Esophagus (tissue), 2 donors: ENCODE measurements at regions not wholly inside any gene's neighbourhood (a gene's known extent, or its start where the extent isn't known, plus 50 kb on each side); places are given as distances from the start of the nearest gene placed in this dataset.

Experiments
- H3K27ac ChIP-seq, 2 donors: one replicate each; pipeline ENCODE4 v1.5.1; 2013; ENCODE audit warnings: low read depth in 2 of 2, mild to moderate bottlenecking in 2 of 2, inconsistent platforms in 1 of 2, low read length in 1 of 2, moderate library complexity in 1 of 2
- H3K27me3 ChIP-seq, 2 donors: one replicate each; pipeline ENCODE4 v1.6.1; 2013; ENCODE audit warnings: low read length in 2 of 2, control low read depth in 1 of 2, mild to moderate bottlenecking in 1 of 2; ENCODE audit not compliant: insufficient read depth in 2 of 2, control insufficient read depth in 1 of 2
- H3K36me3 ChIP-seq, 2 donors: one replicate each; pipeline ENCODE4 v1.6.1; 2013; ENCODE audit warnings: low read length in 1 of 2; ENCODE audit not compliant: control insufficient read depth in 2 of 2, insufficient read depth in 2 of 2
- H3K4me1 ChIP-seq, 2 donors: one replicate each; pipeline ENCODE4 v1.6.1; 2013; ENCODE audit warnings: low read length in 1 of 2; ENCODE audit not compliant: control insufficient read depth in 2 of 2, insufficient read depth in 2 of 2
- H3K4me3 ChIP-seq, 2 donors: one replicate each; pipeline ENCODE4 v1.5.1; 2013; ENCODE audit warnings: low read length in 2 of 2, mild to moderate bottlenecking in 2 of 2, low read depth in 1 of 2, moderate library complexity in 1 of 2
- H3K9me3 ChIP-seq, 2 donors: one replicate each; pipeline ENCODE4 v1.6.1; 2013; ENCODE audit warnings: mild to moderate bottlenecking in 2 of 2, low read depth in 1 of 2, low read length in 1 of 2, moderate library complexity in 1 of 2; ENCODE audit not compliant: control insufficient read depth in 2 of 2, insufficient read depth in 1 of 2
- WGBS, 2 donors: extraction: QIAGEN DNeasy Blood & Tissue Kit; methylation state at CpG; one replicate each; pipeline ENCODE4 v1.1.7; 2013; 5-methylcytosine and 5-hydroxymethylcytosine counted together
- donor health status: healthy with polysubstance abuse.
- donor health status: Bipolar disorder and iron deficiency.

- no peaks in the 10 kb centered on the region for H3K4me1 ChIP-seq
- H3K9me3 ChIP-seq = peaks cover 0 to 3% of the 10 kb centered on the region in 2 donors
- H3K36me3 ChIP-seq = peaks cover 0 to 2% of the 10 kb centered on the region in 2 donors
- WGBS, 2 donors = 96% methylated on average over 23 of the region's 23 CpGs
- no peak overlapping the region for H3K27ac ChIP-seq
- no peak overlapping the region for H3K4me3 ChIP-seq
- no peaks in the 10 kb centered on the region for H3K27me3 ChIP-seq
These were observed 344.9 kb upstream of the TPM1 start for GRCh38 chr15:62697636-62698035.

- Histone ChIP-seq H3K9me3 (peaks cover 0 to 3% of the 10 kb centered on the region in 2 donors), H3K36me3 (peaks cover 0 to 2% of the 10 kb centered on the region in 2 donors), H3K27me3 (no peaks in the 10 kb centered on the region), H3K4me3 (no peak overlapping the region), H3K4me1 (no peaks in the 10 kb centered on the region), H3K27ac (no peak overlapping the region)
- 83 to 93% methylated on average over 8 of the region's 8 CpGs for WGBS, 2 donors
These were observed 343.9 kb upstream of the TPM1 start for GRCh38 chr15:62698646-62699045.

GRCh38 chr15:62706317-62706716 lies 336.2 kb upstream of the TPM1 start:
- H3K27me3 ChIP-seq = no peaks in the 10 kb centered on the region
- H3K27ac ChIP-seq = no peak overlapping the region
- no peak overlapping the region for H3K4me3 ChIP-seq
- no peaks in the 10 kb centered on the region for H3K4me1 ChIP-seq
- H3K9me3 ChIP-seq = no peaks in the 10 kb centered on the region
- no peaks in the 10 kb centered on the region for H3K36me3 ChIP-seq
- WGBS, 2 donors = 44 to 54% methylated on average over 2 of the region's 2 CpGs

- Histone ChIP-seq H3K36me3 (no peaks in the 10 kb centered on the region), H3K9me3 (no peaks in the 10 kb centered on the region), H3K4me3 (no peak overlapping the region), H3K27me3 (no peaks in the 10 kb centered on the region), H3K27ac (no peak overlapping the region), H3K4me1 (no peaks in the 10 kb centered on the region)
- WGBS, 2 donors = 95 to 97% methylated on average over 16 of the region's 16 CpGs
These were observed 334.1 kb upstream of the TPM1 start for GRCh38 chr15:62708470-62708869.

- H3K36me3 ChIP-seq = no peaks in the 10 kb centered on the region
- H3K27ac ChIP-seq = no peak overlapping the region
- H3K4me1 ChIP-seq = no peaks in the 10 kb centered on the region
- WGBS, 2 donors = 94 to 97% methylated on average over 3 of the region's 3 CpGs
- no peak overlapping the region for H3K4me3 ChIP-seq
- H3K27me3 ChIP-seq = no peaks in the 10 kb centered on the region
- no peaks in the 10 kb centered on the region for H3K9me3 ChIP-seq
These were observed 333.3 kb upstream of the TPM1 start for GRCh38 chr15:62709261-62709660.

GRCh38 chr15:62711691-62712454 lies 330.7 kb upstream of the TPM1 start:
- 90% methylated on average over 11 of the region's 11 CpGs for WGBS, 2 donors
- H3K27me3 ChIP-seq = no peaks in the 10 kb centered on the region
- H3K27ac ChIP-seq = no peak overlapping the region
- H3K9me3 ChIP-seq = no peaks in the 10 kb centered on the region
- no peaks in the 10 kb centered on the region for H3K4me1 ChIP-seq
- H3K36me3 ChIP-seq = no peaks in the 10 kb centered on the region
- H3K4me3 ChIP-seq = no peak overlapping the region

- H3K9me3 ChIP-seq = no peaks in the 10 kb centered on the region
- no peaks in the 10 kb centered on the region for H3K36me3 ChIP-seq
- H3K27ac ChIP-seq = no peak overlapping the region
- H3K4me3 ChIP-seq = no peak overlapping the region
- H3K27me3 ChIP-seq = no peaks in the 10 kb centered on the region
- 78 to 79% methylated on average over 5 of the region's 5 CpGs for WGBS, 2 donors
- H3K4me1 ChIP-seq = no peaks in the 10 kb centered on the region
These were observed 330.1 kb upstream of the TPM1 start for GRCh38 chr15:62712455-62712839.

GRCh38 chr15:62715946-62716345 lies 326.6 kb upstream of the TPM1 start:
- Histone ChIP-seq H3K4me3 (no peak overlapping the region), H3K9me3 (no peaks in the 10 kb centered on the region), H3K27ac (no peak overlapping the region), H3K4me1 (no peaks in the 10 kb centered on the region), H3K36me3 (peaks cover 0 to 4% of the 10 kb centered on the region in 2 donors), H3K27me3 (no peaks in the 10 kb centered on the region)

- Histone ChIP-seq H3K4me1 (no peaks in the 10 kb centered on the region), H3K27me3 (no peaks in the 10 kb centered on the region), H3K9me3 (peaks cover 0 to 2% of the 10 kb centered on the region in 2 donors), H3K36me3 (peaks cover 0 to 4% of the 10 kb centered on the region in 2 donors), H3K4me3 (no peak overlapping the region), H3K27ac (no peak overlapping the region)
- 95 to 96% methylated on average over 6 of the region's 6 CpGs for WGBS, 2 donors
These were observed 325.1 kb upstream of the TPM1 start for GRCh38 chr15:62717496-62717895.

- Histone ChIP-seq H3K4me3 (no peak overlapping the region), H3K36me3 (peaks cover 0 to 4% of the 10 kb centered on the region in 2 donors), H3K27me3 (no peaks in the 10 kb centered on the region), H3K9me3 (peaks cover 0 to 2% of the 10 kb centered on the region in 2 donors), H3K4me1 (no peaks in the 10 kb centered on the region), H3K27ac (no peak overlapping the region)
- 92 to 94% methylated on average over 5 of the region's 5 CpGs for WGBS, 2 donors
These were observed 323.2 kb upstream of the TPM1 start for GRCh38 chr15:62719316-62719715.
